ENCODE measurements at regions not wholly inside any gene's neighbourhood (a gene's known extent, or its start where the extent isn't known, plus 50 kb on each side); places are given as distances from the start of the nearest gene placed in this dataset.
"Not testable (repeated sequence)": the region's sequence is repeated elsewhere in the genome, so short reads cannot be mapped to it uniquely, and the experiment has no call there.

DNA sequence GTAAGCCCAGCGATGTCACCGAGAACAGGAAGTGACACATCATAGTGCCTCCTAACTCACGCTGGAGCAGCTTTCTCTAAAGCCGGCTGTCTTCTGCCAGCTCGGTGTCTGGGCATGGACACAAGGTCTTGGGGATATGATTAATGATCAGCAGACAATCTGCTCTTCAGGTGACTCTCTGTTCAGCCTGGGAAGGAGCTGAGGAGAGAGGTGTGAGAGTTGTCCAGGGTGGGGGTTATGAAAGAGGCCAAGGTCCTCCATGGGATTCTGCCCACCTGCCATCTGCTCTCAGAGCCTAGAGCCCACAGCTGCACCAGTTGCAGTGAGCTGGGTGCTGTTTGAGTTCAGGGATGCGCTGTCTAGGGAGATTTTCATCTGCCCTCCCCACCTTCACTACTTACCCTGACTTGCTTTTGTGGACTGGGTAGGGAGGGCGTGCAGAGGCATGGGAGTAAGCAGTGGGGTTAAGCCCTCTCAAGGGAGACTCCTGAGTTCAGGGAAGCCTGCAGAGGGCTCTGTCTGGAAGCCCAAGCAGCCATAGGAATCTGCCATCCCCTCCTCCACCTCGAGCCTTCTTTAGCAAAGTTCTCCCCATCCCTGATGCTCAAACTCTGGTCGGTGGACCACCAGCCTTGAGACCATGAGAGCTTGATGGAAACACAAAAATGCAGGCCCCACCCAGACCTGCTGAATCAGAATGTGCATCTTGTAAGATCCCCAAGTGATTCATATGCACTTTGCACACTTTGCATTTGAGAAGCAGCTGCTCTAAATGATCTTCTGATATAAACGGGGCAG lies 539.7 kb downstream of the RFC3 start:
- peak; percentile 31 for DNase-seq (ENCODE audit: low spot score)

DNA sequence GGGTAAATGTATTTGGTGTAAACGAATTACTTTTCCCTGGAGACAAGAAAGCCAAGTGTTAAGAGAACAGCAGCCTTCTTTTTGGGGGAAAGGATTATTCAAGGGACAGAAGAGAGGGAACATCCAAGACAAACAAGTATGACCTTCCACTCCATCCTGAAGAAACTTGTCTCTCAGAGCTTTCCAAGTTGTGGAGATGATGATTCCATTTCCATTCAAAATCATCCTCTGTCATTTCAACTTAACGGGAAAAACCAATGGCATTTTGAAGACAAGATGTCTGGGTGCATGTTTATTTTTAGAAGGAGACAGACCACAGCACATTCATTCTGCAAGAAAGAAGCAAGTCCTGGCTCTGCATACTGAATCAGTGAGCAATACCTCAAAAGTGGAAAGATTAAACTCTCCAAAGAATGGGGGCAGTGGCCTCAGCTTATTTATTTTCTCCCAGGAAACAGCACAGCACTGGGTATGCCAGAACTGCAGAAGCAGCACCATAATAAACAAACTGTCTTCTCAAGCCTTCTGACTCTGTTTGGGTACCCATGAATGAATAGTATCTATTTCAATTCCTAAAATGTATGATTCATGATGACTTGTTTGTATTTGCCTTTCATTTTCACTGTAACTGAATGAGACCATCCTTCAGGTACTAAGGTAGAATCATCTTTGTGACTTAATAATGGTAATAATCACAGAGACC lies 541.0 kb downstream of the RFC3 start:
- peak; percentile 66 for DNase-seq (ENCODE audit: low spot score)

DNA sequence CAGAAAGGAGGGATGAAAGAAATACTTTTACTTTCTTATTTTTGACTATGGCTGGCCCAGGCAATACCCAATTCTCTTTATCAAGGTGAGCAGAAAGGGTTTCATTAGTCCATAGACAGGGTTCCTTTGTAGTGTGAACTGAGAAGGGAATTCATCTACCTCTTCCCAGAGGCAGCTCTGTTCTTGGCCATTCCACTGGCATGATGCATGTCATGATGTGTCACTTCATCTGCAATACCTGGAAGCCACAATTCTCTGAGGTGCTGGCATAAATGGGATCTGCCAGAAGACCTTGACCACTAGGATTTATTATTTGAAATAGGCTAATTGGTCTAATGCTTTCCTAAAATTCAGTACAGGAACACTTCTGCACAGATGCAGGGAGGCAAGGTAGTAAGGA lies 542.8 kb downstream of the RFC3 start:
- no peak for DNase-seq (ENCODE audit: low spot score)

DNA sequence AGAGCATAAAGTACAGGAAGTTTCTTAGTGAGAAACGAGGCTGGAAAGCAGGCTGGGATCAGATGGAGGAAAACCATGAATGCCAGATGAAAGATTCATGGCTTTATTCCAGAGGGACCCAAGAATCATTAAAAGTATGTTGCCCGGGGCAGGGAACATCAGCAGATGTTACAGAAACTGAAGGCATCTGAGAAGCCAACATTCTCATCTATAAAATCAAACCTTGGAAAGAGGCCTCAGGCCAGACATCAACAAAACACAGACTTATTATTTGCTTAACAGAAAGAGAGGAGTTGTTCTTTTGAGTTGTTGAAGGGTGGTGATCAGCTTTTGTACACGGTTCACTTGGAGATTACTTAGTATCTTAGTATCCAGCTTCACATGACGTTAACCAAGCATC lies 543.6 kb downstream of the RFC3 start:
- DNase-seq (ENCODE audit: low spot score), result peak; percentile 29

DNA sequence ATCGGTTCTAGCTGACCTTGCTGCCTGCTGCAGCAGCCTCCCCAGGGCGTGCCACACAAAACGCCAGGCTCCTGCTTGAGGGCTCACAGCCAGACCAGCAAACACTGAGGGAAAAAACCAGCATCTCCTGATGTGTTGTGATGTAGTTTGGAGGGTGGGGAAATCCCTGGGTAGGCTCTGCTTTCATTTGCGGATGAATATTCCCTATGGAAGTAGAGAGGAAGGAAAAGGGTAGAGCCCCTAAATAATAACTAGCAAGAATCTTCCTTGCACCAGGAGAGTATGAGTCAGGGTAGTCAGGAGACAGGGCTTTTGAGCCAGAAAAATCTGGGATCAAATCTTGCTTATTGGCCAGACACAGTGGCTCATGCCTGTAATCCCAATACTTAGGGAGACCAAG lies 545.3 kb downstream of the RFC3 start:
- no peak for DNase-seq (ENCODE audit: low spot score)

DNA sequence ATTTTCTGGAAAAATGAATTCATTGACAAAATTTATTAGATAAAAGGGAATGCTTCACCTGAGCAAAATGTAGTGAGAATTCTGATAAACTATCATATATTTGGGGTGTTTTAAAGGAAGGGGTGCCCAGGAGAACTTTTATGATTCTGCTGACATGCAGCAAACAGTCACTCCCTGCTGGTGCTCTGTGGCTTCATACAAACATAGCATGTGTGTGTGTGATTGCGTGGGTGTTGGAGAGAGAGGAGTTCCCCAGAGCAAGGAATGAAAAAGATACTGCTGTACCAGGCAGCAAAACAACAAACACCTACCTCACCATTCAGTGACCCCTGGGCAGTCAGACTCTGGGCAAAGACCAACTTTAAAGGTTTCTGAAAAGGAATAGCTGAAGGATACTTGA lies 546.7 kb downstream of the RFC3 start:
- DNase-seq (ENCODE audit: low spot score), result no peak

DNA sequence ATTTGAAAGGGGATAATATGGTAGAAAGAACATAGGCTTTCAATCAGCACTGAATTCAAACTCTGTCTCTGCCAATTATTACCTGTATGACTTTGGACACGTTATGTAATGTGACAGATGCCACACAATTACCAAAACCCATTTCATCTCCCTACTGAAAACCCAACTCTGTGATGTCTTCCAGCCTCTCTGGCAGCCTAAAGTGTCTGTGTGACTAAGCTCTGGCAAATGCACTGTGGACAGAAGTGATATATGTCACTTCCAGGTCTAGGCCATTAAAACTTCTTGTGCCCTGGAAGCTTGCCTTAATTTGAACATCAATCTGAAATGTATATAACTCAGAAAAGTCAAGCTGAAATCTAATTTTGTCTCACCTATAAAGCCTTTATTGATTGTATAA lies 552.0 kb downstream of the RFC3 start:
- DNase-seq (ENCODE audit: low spot score), result no peak

DNA sequence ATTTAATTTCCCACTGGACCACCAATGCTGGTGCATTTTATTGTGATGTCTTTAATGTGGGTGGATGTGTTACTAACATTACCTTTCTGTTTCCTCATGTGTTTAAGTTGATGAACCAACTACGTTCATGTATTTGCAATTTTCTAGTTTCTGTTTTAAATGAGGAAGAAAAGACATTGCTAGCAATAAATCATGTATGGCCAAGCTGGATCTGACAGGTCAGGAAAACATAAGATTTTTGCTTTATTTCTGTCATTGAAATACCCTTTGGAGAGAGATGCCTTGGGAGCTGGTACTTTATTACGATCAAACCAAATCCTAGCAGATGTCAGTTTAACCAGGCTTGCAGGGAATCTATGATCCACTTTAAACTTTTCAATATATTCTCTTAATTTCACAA lies 553.2 kb downstream of the RFC3 start:
- DNase-seq (ENCODE audit: low spot score), result no peak

DNA sequence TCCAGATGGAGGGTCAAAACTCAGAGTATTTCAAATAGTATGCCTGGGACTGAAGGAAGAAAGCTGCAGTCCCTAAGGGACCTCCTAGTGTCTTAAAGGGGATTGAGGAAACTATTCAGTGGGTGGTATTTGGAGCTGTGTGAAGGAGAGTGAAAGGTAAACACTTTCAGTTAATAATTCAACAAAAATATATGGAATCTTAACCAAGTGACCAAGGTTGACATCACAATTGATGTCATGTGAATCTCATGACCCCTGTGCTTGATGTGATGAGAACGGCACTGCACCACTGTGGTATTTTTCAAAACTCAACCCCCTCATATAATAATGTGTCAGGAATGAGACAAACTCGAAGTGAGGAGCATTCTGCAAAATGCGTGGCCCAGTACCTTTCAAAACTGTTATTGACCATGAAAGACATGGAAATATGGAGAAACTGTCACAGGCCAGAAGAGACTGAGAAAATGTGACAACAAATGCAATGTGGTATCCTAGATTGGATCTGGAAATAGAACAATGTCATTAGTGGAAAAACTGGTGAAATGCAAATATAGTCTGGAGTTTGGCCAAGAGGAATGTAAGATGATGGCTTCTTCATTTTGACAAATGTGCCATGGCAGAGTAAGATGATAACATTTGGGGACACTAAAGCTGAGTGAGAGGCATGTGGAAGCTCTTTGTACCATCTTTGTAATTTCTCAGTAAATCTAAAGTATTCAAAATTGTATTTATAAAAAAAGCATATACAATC lies 553.9 kb downstream of the RFC3 start:
- no peak for DNase-seq (ENCODE audit: low spot score)

DNA sequence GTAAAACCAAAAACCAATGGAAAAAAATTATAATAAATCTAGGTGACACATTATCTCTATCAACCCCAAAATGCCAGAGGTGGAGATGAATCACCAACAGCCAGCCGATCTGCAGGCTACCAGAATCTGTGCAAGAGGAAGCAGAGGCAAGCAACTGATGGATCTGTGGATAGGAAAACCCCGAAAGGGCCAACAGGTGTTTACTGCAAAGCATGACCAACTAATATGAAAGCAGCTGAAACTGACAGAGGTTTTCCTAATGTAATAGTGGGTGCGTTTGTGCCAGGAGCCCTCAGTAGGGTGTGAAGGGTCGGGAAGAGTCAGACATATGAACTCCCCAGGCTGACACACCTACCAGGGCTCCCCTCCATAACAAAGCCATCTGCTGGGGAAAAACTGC lies 554.6 kb downstream of the RFC3 start:
- DNase-seq (ENCODE audit: low spot score), result no peak

DNA sequence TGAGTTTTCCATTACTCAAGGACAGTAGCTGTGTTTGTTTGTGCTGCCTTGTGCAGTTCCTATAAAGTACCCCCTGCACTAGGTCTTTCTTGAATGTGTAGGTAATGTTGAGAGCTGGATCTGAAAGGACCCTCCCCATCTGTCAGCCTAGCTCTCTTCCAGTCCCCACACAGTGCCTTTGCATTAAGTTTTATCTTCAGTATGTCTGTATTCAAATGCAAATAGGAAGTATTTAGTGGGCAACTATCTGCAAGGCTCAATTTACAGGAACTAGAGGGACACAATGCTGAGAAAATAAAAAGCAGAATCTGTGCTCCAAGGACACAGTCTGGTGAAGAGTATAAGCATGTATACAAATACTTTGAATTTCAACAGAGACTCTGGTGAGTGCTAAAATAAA lies 558.5 kb downstream of the RFC3 start:
- no peak for DNase-seq (ENCODE audit: low spot score)

DNA sequence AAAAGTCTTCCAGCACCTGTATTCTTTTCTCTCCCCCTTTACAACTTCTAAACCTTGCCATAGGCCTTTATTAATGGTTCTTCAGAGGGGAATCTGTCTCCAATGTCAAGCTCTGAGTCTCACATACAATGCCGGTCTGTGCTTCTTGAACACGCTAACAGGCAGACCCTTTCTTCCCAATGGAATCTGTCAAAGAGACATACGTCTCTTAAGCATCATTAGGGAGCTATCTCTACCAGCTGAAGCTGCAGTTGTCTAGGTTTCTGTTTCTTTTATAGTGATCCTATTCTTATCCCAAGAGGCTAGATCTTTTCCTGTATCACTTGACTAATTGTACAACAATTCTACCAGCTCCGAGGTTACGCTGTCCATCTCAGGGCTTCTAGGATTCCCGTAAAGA lies 560.8 kb upstream of the NBEA start:
- no peak for DNase-seq (ENCODE audit: low spot score)

DNA sequence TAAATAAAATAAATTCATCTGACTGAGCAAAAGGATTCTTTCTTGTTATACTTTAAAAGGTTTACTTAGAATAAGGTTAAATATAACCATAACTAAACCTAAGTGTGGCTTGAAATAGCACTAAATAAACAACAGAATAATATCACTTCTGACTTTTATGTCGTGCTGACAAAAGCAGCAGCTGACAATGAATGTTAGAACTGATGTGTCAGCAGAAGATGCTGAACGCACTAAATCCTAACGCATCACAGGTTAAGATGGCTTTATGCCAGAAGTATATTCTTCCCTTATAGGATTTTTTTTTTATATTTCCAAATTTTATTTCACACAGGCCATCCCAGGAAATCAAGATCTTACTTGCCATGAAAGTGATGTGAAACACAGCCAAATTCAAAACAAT lies 558.3 kb upstream of the NBEA start:
- DNase-seq (ENCODE audit: low spot score), result no peak

DNA sequence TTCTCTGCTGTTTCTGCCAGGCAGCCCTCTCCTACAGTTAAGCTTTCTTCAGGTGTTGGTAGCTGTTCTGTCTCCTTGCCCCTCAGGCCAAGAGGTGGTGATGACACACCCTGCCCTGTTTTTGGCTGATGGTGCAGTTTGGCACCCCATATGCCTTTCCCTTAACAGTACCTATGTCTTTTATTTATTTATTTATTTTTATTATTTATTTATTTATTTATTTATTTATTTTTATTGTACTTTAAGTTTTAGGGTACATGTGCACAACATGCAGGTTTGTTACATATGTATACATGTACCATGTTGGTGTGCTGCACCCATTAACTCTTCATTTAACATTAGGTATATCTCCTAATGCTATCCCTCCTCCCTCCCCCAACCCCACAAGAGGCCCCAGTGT lies 555.8 kb upstream of the NBEA start:
- not testable (repeated sequence) for DNase-seq (ENCODE audit: low spot score)

DNA sequence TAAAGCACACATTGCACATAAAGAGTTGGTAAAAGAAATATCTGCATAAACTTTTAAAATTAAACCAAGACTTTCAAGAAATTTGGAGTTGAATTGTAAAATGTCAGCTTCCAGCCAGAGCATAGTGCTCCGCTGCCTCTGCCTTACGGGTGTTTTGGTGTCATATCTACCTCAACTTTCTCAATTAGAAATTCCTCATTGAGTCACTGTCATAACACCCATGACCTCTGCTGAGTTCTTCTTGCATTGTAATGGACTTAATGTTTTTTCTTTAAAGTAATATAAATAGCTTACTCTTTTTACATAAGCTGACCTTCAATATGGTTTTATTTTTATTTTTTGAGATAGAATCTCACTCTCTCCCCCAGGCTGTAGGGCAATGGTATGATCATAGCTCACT lies 551.0 kb upstream of the NBEA start:
- no peak for DNase-seq (ENCODE audit: low spot score)

DNA sequence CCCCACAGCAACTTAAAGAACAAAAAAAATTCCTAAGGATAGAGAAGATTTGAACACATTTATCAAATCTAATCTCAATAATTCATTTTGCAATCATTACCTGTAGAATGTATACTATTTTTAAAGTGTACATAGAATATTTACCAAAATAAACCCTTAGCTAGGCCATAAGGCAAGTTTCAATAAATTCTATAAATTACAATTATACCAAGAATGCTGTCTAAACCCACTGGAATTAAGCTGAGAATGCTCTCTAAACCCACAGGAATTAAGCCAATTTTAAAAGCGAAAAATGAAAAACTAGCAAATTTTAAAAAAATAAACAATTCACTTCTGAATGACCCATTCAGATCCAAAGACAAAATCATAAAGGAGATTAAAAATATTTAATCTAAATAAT lies 540.4 kb upstream of the NBEA start:
- DNase-seq (ENCODE audit: low spot score), result no peak

DNA sequence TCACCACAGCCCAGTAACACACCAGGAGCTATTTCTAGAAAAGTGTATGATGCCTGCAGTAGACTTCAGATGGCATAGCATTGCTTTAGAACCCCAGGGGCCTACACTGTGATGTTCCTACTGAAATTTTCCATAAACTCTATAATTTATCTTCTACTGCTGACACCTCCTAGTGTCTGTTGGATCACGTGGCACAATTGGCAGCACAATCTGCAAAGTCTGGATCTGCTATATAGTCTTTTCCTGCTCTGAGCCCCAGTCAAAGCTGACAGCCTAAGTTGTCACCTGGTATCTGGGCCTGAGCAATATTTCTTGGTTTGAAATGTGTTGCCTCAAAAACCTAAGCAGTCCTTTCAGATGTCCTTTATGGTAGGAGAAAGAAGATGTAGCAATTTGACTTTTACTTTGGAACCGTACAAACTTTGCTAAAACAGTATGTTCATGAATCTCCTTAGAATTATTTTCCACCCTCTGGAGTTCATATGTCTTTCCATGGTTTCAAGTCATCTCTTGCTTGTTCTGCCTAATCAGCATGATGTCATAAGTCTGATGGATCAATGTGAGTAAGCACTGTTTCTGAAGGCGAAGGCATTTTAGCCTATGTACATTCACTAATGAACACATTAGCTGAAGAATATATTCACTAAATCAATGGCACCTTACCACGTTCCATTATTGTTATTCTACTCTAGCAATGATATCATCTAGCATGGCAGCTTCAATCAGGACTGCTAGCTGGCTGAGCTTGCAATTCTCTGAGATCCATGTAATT lies 536.5 kb upstream of the NBEA start:
- no peak for DNase-seq (ENCODE audit: low spot score)

DNA sequence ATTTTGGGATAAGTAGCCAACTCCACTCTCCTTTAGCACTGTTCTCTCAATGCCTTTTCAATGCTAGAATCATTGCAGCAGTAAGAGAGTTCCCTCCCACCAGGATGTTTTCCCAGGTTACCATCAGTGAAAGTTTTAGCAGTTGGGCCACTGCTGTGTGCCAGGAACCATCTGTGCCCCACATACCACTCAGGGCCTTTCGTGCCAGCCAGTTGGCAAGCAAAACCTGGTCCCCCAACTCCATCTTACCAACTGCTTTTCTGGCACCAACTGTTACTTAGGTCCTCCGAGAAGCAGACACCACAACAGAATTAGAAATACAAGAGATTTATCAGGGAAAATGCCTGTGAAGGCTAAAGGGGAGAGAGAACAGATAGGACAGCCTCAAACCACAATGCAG lies 533.4 kb upstream of the NBEA start:
- no peak for DNase-seq (ENCODE audit: low spot score)

DNA sequence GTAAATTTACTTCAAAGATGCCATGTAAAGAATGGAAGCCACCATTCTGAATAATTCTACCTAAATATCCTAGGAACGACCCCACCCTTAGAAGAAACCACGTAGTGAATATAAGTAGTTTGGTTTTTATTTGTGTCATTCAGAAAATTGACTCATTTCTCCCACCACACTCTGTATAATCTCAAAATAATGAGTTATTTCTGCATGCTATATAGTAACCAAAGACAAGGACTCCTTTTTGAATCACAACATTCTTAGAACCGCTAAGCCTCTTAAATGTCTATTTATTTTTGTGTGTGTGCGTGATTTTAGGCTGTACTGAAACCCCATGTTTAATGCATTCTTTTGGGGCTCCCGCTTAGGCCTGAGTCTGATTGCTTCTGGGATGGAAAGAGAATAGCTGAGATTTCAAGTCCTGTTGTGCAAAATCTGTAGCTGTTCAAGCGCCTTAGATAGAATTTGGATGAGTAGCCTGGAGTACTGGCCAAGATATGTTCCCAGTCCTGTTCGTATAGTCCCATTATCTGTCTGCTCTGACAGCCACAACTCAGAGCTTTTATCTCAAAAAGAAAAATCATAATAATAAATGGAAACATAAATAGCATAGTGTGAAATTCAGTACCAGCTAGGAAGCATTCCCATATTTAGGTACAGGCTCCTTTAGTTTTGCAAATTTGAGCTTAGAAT lies 532.4 kb upstream of the NBEA start:
- peak; percentile 52 for DNase-seq (ENCODE audit: low spot score)

DNA sequence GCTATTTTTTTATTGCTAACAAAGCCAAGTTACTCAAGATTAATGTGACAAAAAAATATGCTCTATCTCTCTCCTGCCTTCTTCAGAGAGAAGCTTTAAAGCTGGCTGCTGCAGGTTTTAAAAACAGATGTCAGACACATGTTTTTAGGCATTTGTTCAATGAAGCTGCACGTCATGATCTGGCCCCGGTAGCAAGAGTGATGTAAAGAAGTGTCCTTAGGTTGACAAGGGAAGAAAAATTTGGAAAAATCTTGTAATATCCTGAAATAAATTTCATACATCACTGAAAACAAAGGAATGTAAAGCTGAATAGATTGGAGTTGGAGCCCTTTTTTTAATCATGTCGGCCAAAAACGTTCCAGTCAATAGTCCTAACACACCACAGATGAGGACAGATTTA lies 531.4 kb upstream of the NBEA start:
- peak; percentile 88 for DNase-seq (ENCODE audit: low spot score)

DNA sequence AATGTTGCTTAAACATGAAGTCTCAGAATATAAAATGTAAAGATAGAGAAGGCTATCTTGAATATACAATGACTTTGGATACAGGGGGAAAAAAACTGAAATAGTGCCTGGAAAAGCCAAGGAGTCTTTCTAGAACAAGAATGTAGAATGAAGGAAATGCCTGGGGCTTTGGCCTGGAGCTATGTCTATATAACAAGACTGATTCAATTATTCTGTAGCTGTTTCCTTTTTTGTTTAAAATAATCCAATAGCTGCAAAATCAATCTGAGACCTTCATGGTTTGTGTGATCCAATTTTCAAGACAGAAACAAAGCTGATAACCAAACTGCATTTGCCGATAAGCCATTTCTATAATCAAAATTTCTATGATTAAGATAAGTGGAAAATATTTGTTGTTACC lies 530.9 kb upstream of the NBEA start:
- no peak for DNase-seq (ENCODE audit: low spot score)
